GM21423 (cell line): ENCODE measurements at regions not wholly inside any gene's neighbourhood (a gene's known extent, or its start where the extent isn't known, plus 50 kb on each side); places are given as distances from the start of the nearest gene placed in this dataset.
A peak's percentile ranks its signal among the peaks of the same experiment; 100 is the strongest.
"Not testable (repeated sequence)": the region's sequence is repeated elsewhere in the genome, so short reads cannot be mapped to it uniquely, and the experiment has no call there.

Source experiments
- ATAC-seq: cut with Tn5 transposase; IDR thresholded peaks from one replicate; pipeline ENCODE4 v1.9.1; 2021; ENCODE audit warnings: mild to moderate bottlenecking, moderate library complexity; ENCODE audit not compliant: unreplicated experiment

DNA sequence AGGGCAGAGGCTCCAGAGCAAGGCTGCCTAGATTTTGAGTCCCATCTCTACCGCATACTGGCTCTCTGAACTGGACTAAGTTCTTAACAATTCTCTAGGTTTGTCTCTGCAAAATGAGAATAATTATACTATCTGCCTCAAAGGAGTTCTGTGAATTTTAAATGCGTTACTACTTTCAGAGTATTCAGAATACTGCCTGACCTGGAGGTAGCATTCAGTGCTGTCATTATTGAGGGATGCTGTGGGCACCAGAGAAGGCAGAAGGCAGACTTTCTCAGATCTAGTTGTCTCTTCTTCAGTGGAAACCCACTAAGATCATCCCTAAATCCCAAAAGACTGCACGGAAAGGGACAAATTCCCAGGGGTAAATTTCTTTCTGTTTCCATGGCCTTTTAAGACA is 147.4 kb upstream of the RORA start:
- ATAC-seq = no peak

GRCh38 chr15:61374848-61375247 is 145.7 kb upstream of the RORA start:
- ATAC-seq = no peak

GRCh38 chr15:61367953-61368352 is 138.9 kb upstream of the RORA start:
- ATAC-seq = no peak

GRCh38 chr15:61364871-61365270 is 135.8 kb upstream of the RORA start:
- ATAC-seq = no peak

DNA sequence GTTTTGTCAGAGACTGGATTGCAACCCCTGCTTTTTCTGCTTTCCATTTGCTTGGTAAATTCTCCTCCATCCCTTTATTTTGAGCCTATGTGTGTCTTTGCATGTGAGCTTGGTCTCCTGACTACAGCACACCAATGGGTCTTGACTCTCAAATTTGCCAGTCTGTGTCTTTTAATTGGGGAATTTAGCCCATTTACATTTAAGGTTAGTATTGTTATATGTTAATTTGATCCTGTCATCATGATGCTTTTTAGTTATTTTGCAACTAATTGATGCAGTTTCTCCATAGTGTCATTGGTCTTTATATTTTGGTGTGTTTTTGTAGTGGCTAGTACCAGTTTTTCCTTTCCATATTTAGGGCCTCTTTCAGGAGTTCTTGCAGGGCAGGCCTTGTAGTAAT is 133.8 kb upstream of the RORA start:
- not testable (repeated sequence) for ATAC-seq

DNA sequence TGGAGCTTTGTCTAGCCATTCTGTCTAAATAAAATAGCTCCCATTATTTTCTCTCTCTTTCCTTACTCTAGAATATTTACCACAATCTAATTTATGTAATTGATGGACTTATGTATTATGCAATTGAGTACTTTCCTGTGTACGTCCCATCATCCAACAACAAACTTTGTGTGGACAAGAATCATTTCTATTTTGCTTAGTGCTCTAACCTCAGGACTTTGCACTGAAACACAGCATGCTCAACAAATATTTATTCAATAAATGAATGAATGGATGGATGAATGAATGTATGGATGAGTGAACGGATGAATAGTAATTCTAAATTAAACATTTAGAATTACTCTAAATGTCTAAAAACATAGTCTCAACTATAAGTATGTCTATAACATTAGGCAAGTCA is 115.2 kb upstream of the RORA start:
- ATAC-seq = no peak

DNA sequence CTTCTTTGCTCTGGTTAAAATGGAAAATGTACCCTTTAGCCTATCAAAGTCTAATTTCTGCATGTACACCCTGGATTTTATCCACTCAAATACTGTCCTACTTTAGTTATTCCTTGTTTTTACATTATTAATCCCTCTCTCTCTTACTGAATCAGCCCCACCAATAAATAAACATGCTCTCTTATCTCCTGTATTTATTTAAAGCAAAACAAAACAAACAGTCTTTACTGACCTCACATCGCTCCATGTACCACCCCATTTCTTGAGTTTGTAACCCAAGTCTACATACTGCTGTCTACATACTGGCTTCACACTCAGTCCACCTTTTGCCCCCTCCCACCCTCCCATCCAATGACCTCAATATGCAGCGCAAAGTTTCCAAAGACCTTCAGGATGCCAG is 113.3 kb upstream of the RORA start:
- ATAC-seq = no peak

GRCh38 chr15:61339516-61339915 is 110.4 kb upstream of the RORA start:
- ATAC-seq = no peak

- no peak for ATAC-seq
Observed at GRCh38 chr15:61337541-61337940, 108.4 kb upstream of the RORA start.

DNA sequence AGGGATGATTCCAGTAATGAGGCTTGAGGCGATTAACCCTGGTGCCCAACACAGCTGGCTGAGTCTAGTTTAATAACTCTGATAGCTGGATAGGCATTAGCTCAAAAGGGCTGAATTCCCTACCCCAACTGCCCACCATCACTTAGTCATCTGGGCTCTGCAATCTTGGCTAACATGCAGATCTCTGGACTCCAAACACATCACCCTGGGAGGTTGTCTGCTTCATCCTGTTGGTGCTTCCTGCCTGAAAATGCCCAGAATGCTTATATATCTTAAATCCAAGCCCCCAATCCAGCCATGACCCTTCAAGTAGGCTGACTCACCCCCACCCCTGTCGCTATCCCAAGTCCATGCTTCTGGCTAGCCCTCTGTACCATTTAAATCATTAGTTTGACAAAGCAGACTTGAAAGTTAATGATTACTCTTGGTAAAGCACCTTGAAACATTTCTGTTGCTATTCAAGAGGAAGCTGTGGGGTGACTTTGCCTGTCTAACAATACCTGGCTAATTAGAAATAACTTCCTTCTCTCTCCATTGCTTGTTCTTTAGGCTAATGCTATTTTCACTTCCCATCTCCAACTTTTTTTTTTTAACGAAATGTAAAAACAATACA is 107.0 kb upstream of the RORA start:
- peak; percentile 53 for ATAC-seq

GRCh38 chr15:61334714-61335113 is 105.6 kb upstream of the RORA start:
- not testable (repeated sequence) for ATAC-seq

GRCh38 chr15:61331019-61331418 is 101.9 kb upstream of the RORA start:
- ATAC-seq = no peak

- ATAC-seq = peak; percentile 84
Observed at GRCh38 chr15:61327019-61327631, 98.0 kb upstream of the RORA start.

- no peak for ATAC-seq
Observed at GRCh38 chr15:61319892-61320291, 90.8 kb upstream of the RORA start.

DNA sequence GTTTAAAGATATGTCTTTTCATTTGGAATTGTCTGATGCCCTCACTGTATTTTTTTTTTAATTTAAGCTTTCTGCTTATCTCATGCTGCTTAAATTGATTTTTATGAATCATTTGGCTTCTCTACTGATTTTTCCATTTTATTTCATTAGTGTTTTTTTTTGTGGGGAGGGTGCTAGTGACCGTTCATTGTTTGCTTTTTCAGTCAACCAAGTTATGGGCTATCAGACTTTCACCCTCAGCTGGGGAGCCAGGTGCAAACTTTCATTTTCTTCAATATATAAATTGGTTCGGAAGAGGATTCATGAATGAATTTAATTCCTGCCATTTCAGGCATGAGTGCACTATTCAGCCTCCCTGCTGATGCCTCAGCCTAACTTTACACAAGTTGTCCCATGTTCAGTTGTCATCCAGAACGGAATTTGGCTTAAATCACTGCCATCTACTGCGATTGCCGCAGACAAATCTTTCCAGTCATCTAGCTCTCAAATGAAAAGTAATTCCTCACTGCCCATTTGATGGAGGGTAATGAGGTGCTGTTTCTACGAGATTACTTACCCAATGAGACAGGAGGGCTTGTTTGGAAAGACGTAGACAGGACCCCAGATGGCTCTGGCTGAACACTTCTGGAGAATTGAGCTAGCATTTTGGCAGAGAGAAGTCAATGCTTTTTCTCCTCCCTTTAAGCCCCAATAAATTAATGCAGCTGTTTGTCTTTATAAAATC is 89.9 kb upstream of the RORA start:
- no peak for ATAC-seq

DNA sequence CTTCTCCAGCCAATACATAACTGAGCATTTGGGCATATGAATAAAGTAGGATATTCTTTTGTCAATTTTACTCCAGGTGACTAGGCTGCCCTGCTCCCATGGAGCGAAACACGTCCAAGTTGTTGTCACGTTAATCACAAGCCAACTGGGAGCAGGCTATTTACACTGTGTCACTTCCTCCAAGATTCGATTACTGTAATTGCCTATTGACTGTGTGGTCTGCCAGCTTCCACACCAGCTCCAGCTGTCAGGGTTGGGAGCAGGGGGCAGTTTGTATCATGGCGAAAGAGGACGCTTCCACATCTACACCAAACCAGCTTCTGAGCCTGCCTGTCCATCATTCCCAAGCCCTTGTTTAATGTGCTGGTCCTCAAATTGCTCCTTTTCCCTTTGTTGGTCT is 89.2 kb upstream of the RORA start:
- no peak for ATAC-seq

DNA sequence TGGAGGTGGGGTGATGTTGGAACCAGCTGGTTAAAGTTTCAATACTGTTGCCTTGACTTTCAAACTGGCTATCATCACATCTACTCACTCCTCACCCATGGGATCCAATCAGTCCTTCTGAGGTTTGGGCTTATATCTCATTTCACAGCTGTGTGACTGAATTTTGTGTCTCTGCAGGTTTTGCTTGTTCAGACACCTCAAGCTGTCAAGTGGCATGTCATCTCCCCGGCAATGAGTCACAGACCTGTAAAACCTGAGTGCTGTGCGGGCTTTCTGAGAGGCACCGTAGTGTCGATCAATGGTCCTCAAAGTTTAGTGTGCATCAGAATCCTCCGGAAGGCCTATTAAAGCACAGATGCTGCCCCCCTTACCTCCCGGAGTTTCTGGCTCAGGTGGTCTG is 86.4 kb upstream of the RORA start:
- ATAC-seq = no peak

DNA sequence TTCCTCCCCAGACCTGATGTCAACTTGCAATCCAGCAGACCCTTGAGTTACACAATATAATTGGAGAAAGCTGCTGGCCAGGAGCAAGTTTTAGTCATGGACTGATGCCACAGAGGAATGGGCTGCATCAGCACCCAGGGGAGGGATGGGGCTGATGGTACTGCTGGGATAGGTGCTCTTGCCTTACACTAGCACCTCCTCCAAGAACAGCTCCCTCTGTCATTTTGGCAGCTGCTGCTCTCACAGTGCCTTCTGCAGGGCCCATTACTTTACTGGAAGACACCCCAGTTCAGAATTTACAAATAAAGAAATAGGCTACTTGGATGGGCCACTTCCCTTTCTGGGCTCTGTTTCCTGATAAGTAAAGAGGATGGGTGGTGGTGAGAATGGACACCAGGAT is 85.3 kb upstream of the RORA start:
- no peak for ATAC-seq

- ATAC-seq = no peak
Observed at GRCh38 chr15:61309617-61310016, 80.5 kb upstream of the RORA start.

- no peak for ATAC-seq
Observed at GRCh38 chr15:61309031-61309511, 80.0 kb upstream of the RORA start.

GRCh38 chr15:61308437-61308836 is 79.3 kb upstream of the RORA start:
- ATAC-seq = no peak

GRCh38 chr15:61307474-61307873 is 78.4 kb upstream of the RORA start:
- no peak for ATAC-seq
